Keratinocyte (primary cell): ENCODE measurements at regions not wholly inside any gene's neighbourhood (a gene's known extent, or its start where the extent isn't known, plus 50 kb on each side); places are given as distances from the start of the nearest gene placed in this dataset.

ENCODE experiments used
- DNase-seq: peaks from one replicate; pipeline ENCODE4 v3.0.0-alpha.2; 2011; ENCODE audit warnings: low read depth, missing footprints, low spot score
- FAIRE-seq: peaks from 2 replicates; lab custom pipeline; 2011; peaks lifted over from hg19 to GRCh38; lab: Jason Lieb, UNC
- H2AFZ ChIP-seq: 2 replicates; pipeline ENCODE4 v1.6.0; 2012; ENCODE audit warnings: low read length, control low read depth, inconsistent platforms; ENCODE audit not compliant: control insufficient read depth
- H3K27ac ChIP-seq: 2 replicates; pipeline ENCODE4 v1.5.1; 2011; ENCODE audit warnings: low read length; ENCODE audit not compliant: control insufficient read depth, insufficient read depth
- H3K27me3 ChIP-seq: 3 replicates; pipeline ENCODE4 v1.6.0; 2011; ENCODE audit warnings: low read length; ENCODE audit not compliant: control insufficient read depth, insufficient read depth; ENCODE audit errors: extremely low read depth
- H3K36me3 ChIP-seq, 2 experiments: 2 replicates in 1 of 2; 3 replicates in 1 of 2; pipeline ENCODE4 v1.5.1; 2011; ENCODE audit warnings: low read length in 2 of 2, mild to moderate bottlenecking in 1 of 2; ENCODE audit not compliant: control insufficient read depth in 2 of 2, insufficient read depth in 2 of 2; ENCODE audit errors: extremely low read depth in 1 of 2
- H3K4me1 ChIP-seq: 3 replicates; pipeline ENCODE4 v1.5.1; 2011; ENCODE audit warnings: low read length; ENCODE audit not compliant: control insufficient read depth, insufficient read depth; ENCODE audit errors: extremely low read depth
- H3K4me2 ChIP-seq: 3 replicates; pipeline ENCODE4 v1.6.0; 2011; ENCODE audit warnings: low read depth, low read length; ENCODE audit not compliant: control insufficient read depth, insufficient read depth; ENCODE audit errors: extremely low read depth
- H3K4me3 ChIP-seq, 3 experiments: fragments of 200-600 bp in 1 of 3; sonication (generic) in 1 of 3; 2 replicates in 2 of 3; 3 replicates in 1 of 3; pipeline ENCODE4 v1.5.1; 2011 to 2016; ENCODE audit warnings: low read length in 3 of 3, mild to moderate bottlenecking in 3 of 3, control low read depth in 2 of 3, inconsistent platforms in 1 of 3, low read depth in 1 of 3, mixed read lengths in 1 of 3, mixed run types in 1 of 3, moderate library complexity in 1 of 3; ENCODE audit not compliant: control insufficient read depth in 2 of 3, insufficient read depth in 2 of 3; ENCODE audit errors: extremely low read depth in 1 of 3
- H3K79me2 ChIP-seq: 2 replicates; pipeline ENCODE4 v1.6.0; 2012; ENCODE audit warnings: low read length; ENCODE audit not compliant: control insufficient read depth, insufficient read depth
- H3K9ac ChIP-seq: 3 replicates; pipeline ENCODE4 v1.6.0; 2011; ENCODE audit warnings: low read length; ENCODE audit not compliant: control insufficient read depth, insufficient read depth; ENCODE audit errors: extremely low read depth
- H3K9me1 ChIP-seq: 3 replicates; pipeline ENCODE4 v1.6.0; 2011; ENCODE audit warnings: low read length; ENCODE audit not compliant: control insufficient read depth, insufficient read depth; ENCODE audit errors: extremely low read depth
- H3K9me3 ChIP-seq: 2 replicates; pipeline ENCODE4 v1.5.1; 2012; ENCODE audit warnings: low read depth, low read length; ENCODE audit not compliant: control insufficient read depth
- H4K20me1 ChIP-seq: 3 replicates; pipeline ENCODE4 v1.6.0; 2011; ENCODE audit warnings: low read length; ENCODE audit not compliant: control insufficient read depth, insufficient read depth; ENCODE audit errors: extremely low read depth
- EZH2 ChIP-seq: IDR thresholded peaks from one replicate; pipeline ENCODE4 v1.6.1; 2012; ENCODE audit warnings: inconsistent platforms, mild to moderate bottlenecking, low read length, moderate library complexity
- dilution Hi-C: fragments of 300-500 bp; cut with MboI; formaldehyde crosslinking; loops from one replicate; pipeline ENCODE4 v1.7.0; 2020; ENCODE audit warnings: low sequenced_read_pairs; ENCODE audit not compliant: extremely low pct_ligation_motif_present
- TF ChIP-seq, protein P1 (sequence below), 3 experiments: IDR thresholded peaks in 1 of 3; conservative IDR thresholded peaks in 1 of 3; optimal IDR thresholded peaks in 1 of 3; 2 replicates in 2 of 3; 3 replicates in 1 of 3; pipeline versions ENCODE3 to v1.5.1; 2011; ENCODE audit warnings: low read length in 3 of 3, mild to moderate bottlenecking in 3 of 3, moderate library complexity in 2 of 3, control low read depth in 1 of 3, inconsistent platforms in 1 of 3; ENCODE audit not compliant: insufficient read depth in 2 of 3; ENCODE audit errors: extremely low read depth in 1 of 3

GRCh38 chr7:137164251-137164650 lies 179.3 kb downstream of the PTN start:
- Histone ChIP-seq H3K27me3 (no peaks in the 10 kb centered on the region), H3K36me3 (no peaks in the 10 kb centered on the region), H3K4me2 (no peak overlapping the region), H3K9ac (no peak overlapping the region), H3K27ac (no peak overlapping the region), H3K79me2 (no peaks in the 10 kb centered on the region), H4K20me1 (no peaks in the 10 kb centered on the region), H3K4me1 (no peaks in the 10 kb centered on the region), H3K4me3 (no peak overlapping the region), H3K9me3 (no peaks in the 10 kb centered on the region), H3K9me1 (no peaks in the 10 kb centered on the region), H2AFZ (no peak overlapping the region)
- FAIRE-seq (no peak), DNase-seq (no peak)
- no peak for TF ChIP-seq EZH2
- TF ChIP-seq, protein P1, sequence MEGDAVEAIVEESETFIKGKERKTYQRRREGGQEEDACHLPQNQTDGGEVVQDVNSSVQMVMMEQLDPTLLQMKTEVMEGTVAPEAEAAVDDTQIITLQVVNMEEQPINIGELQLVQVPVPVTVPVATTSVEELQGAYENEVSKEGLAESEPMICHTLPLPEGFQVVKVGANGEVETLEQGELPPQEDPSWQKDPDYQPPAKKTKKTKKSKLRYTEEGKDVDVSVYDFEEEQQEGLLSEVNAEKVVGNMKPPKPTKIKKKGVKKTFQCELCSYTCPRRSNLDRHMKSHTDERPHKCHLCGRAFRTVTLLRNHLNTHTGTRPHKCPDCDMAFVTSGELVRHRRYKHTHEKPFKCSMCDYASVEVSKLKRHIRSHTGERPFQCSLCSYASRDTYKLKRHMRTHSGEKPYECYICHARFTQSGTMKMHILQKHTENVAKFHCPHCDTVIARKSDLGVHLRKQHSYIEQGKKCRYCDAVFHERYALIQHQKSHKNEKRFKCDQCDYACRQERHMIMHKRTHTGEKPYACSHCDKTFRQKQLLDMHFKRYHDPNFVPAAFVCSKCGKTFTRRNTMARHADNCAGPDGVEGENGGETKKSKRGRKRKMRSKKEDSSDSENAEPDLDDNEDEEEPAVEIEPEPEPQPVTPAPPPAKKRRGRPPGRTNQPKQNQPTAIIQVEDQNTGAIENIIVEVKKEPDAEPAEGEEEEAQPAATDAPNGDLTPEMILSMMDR (optimal IDR thresholded peaks at IDR 0.05 in 1 of 3, IDR thresholded peaks at IDR 0.05 in 1 of 3, conservative IDR thresholded peaks at IDR 0.05 in 1 of 3; ENCODE audit: extremely low read depth in 1 of 3, insufficient read depth in 2 of 3, low read length in 3 of 3): no peak
- dilution Hi-C loops: no loop called here

DNA sequence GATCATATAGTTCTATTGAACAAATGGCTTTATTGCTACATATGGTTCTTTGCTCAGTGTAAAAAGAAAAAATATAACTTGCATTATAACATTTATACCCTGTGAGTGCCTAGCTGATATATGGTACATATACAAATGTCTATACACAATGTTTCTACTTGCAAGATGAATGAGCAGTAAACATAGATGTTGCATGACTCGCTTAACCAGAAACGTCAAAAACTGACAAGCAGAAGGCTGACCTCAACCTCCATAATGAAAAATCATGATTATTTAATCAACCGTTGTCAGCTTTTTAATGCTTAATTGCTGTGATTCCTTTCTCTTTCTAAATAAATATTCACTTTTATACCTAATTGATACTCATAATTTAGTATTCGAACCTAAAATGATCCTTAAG lies 183.3 kb downstream of the PTN start:
- Histone ChIP-seq H3K27ac (no peak overlapping the region), H4K20me1 (no peaks in the 10 kb centered on the region), H3K4me2 (no peak overlapping the region), H3K4me3 (no peak overlapping the region), H2AFZ (no peak overlapping the region), H3K9ac (no peak overlapping the region), H3K4me1 (no peaks in the 10 kb centered on the region), H3K36me3 (no peaks in the 10 kb centered on the region), H3K9me3 (no peaks in the 10 kb centered on the region), H3K9me1 (no peaks in the 10 kb centered on the region), H3K27me3 (no peaks in the 10 kb centered on the region), H3K79me2 (no peaks in the 10 kb centered on the region)
- TF ChIP-seq, protein P1 (optimal IDR thresholded peaks at IDR 0.05 in 1 of 3, IDR thresholded peaks at IDR 0.05 in 1 of 3, conservative IDR thresholded peaks at IDR 0.05 in 1 of 3; ENCODE audit: extremely low read depth in 1 of 3, insufficient read depth in 2 of 3, low read length in 3 of 3): no peak
- no peak for TF ChIP-seq EZH2
- FAIRE-seq (no peak), DNase-seq (no peak)
- dilution Hi-C loops: no loop called here
